Thyroid gland (tissue), 4 donors: ENCODE measurements at regions not wholly inside any gene's neighbourhood (a gene's known extent, or its start where the extent isn't known, plus 50 kb on each side); places are given as distances from the start of the nearest gene placed in this dataset.

Experiments used
- DNase-seq, 2 donors: peaks; one replicate each; pipeline ENCODE4 v3.0.0-alpha.2; 2019
- H3K27ac ChIP-seq, 3 donors: fragments of 200-600 bp; sonication (generic); 1 replicate in 2 of 3; 2 replicates in 1 of 3; pipeline ENCODE4 v1.5.1; 2016 to 2019; ENCODE audit warnings: mild to moderate bottlenecking in 1 of 3, moderate library complexity in 1 of 3
- H3K27me3 ChIP-seq: fragments of 200-600 bp; sonication (generic); one replicate; pipeline ENCODE4 v1.5.1; 2019
- H3K36me3 ChIP-seq, 2 donors: fragments of 200-600 bp; sonication (generic); one replicate each; pipeline ENCODE4 v1.5.1; 2016 to 2019
- H3K4me1 ChIP-seq, 2 donors: fragments of 200-600 bp; sonication (generic); one replicate each; pipeline ENCODE4 v1.5.1; 2017 to 2019
- H3K4me3 ChIP-seq, 3 donors: fragments of 200-600 bp; sonication (generic); replicated peaks in 1 of 3; 1 replicate in 2 of 3; 2 replicates in 1 of 3; pipeline ENCODE4 v1.5.1; 2016; ENCODE audit warnings: mild to moderate bottlenecking in 1 of 3
- H3K9me3 ChIP-seq: fragments of 200-600 bp; sonication (generic); one replicate; pipeline ENCODE4 v1.5.1; 2017
- POLR2A ChIP-seq, 2 donors: fragments of 450-650 bp; IDR thresholded peaks; one replicate each; pipeline ENCODE4 v1.6.1; 2017; ENCODE audit warnings: antibody characterized with exemption in 2 of 2, mild to moderate bottlenecking in 2 of 2, moderate library complexity in 1 of 2
- WGBS, 2 donors: methylation state at CpG; one replicate each; pipeline ENCODE4 v1.1.5; 2017; 5-methylcytosine and 5-hydroxymethylcytosine counted together
- intact Hi-C: fragments of 100-400 bp; cut with DNase I; formaldehyde crosslinking; loops from one replicate; pipeline ENCODE4 v1.15.1; 2023
- TF ChIP-seq, protein P1 (sequence below), 6 experiments: fragments of 200-600 bp in 3 of 6; fragments of 450-650 bp in 3 of 6; sonication (generic) in 3 of 6; IDR thresholded peaks; one replicate each; pipeline ENCODE4 v1.5.1; 2016 to 2019; ENCODE audit warnings: antibody characterized with exemption in 6 of 6, mild to moderate bottlenecking in 2 of 6, inconsistent platforms in 1 of 6, moderate library complexity in 1 of 6

- intact Hi-C loops: no loop called here
- DNase-seq: no peak
- Histone ChIP-seq H3K27ac (no peak overlapping the region), H3K9me3 (no peaks in the 10 kb centered on the region), H3K27me3 (no peaks in the 10 kb centered on the region), H3K4me3 (no peak overlapping the region), H3K4me1 (peaks cover 0 to 4% of the 10 kb centered on the region in 2 donors), H3K36me3 (no peaks in the 10 kb centered on the region)
- 97 to 99% methylated on average over 3 of the region's 3 CpGs for WGBS, 2 donors
- TF ChIP-seq POLR2A (IDR thresholded peaks at IDR 0.05): no peak
- TF ChIP-seq, protein P1, sequence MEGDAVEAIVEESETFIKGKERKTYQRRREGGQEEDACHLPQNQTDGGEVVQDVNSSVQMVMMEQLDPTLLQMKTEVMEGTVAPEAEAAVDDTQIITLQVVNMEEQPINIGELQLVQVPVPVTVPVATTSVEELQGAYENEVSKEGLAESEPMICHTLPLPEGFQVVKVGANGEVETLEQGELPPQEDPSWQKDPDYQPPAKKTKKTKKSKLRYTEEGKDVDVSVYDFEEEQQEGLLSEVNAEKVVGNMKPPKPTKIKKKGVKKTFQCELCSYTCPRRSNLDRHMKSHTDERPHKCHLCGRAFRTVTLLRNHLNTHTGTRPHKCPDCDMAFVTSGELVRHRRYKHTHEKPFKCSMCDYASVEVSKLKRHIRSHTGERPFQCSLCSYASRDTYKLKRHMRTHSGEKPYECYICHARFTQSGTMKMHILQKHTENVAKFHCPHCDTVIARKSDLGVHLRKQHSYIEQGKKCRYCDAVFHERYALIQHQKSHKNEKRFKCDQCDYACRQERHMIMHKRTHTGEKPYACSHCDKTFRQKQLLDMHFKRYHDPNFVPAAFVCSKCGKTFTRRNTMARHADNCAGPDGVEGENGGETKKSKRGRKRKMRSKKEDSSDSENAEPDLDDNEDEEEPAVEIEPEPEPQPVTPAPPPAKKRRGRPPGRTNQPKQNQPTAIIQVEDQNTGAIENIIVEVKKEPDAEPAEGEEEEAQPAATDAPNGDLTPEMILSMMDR (IDR thresholded peaks at IDR 0.05): no peak
Measured at GRCh38 chr6:3601570-3601969, 144.7 kb upstream of the SLC22A23 start.

DNA sequence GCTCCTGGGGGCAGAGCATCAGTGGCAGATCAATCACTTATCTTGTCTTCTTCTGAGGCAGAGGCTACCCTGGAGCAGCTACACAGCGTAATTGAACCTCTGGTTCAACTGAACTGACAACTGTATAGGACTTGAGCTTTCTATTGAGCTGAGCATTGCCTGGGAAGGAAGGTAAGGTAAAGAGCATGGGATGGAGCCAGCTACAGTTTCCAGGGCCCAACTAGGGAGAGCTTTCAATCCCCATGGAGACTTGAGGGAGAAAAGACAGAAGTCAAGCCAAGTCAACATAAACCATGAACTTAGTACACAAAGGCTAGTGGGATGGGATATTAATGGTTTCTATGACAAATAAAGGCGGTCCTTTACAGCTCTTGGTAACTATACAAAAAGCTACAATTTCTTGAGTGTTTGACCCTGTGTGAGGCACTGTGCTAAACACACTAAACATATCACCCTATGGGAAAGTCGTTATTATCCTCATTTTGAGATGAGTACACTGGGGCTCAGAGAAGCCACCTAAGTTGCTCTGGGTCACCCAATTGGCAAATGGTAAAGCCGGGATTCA is 140.7 kb upstream of the SLC22A23 start:
- Histone ChIP-seq H3K4me3 (no peak overlapping the region), H3K27ac (no peak overlapping the region), H3K36me3 (no peaks in the 10 kb centered on the region), H3K4me1 (no peaks in the 10 kb centered on the region), H3K27me3 (no peaks in the 10 kb centered on the region), H3K9me3 (no peaks in the 10 kb centered on the region)
- intact Hi-C loops: no loop called here
- TF ChIP-seq, protein P1 (IDR thresholded peaks at IDR 0.05): no peak
- TF ChIP-seq POLR2A (IDR thresholded peaks at IDR 0.05): no peak
- DNase-seq: no peak
- 95 to 96% methylated on average over 4 of the region's 4 CpGs for WGBS, 2 donors

- Histone ChIP-seq H3K9me3 (no peaks in the 10 kb centered on the region), H3K27ac (no peak overlapping the region), H3K27me3 (no peaks in the 10 kb centered on the region), H3K4me1 (no peaks in the 10 kb centered on the region), H3K4me3 (no peak overlapping the region), H3K36me3 (no peaks in the 10 kb centered on the region)
- WGBS, 2 donors: 76 to 83% methylated on average over 6 of the region's 6 CpGs
- TF ChIP-seq, protein P1 (IDR thresholded peaks at IDR 0.05): no peak
- TF ChIP-seq POLR2A (IDR thresholded peaks at IDR 0.05): no peak
- no peak for DNase-seq
- intact Hi-C loops: no loop called here
Measured at GRCh38 chr6:3596766-3597165, 139.9 kb upstream of the SLC22A23 start.

DNA sequence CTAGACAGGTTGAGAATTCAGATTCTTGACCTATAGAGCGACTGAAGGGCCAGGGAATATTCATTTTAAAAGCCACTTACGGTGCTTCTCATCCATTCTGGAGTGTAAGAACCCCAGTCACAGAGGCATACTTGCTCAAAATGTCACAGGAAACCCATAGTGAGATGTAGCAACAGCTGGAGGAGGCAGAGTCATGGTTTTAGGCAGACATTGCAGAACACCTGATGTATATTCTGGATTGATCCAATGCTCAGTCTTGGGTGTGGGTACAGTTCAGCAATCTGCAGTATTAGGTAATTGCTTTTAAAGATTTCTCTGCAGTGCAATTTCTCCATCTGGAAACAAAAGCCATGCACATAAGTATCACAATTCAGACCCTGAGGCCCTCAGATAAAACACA is 137.4 kb upstream of the SLC22A23 start:
- intact Hi-C loops: no loop called here
- WGBS, 2 donors: 82 to 90% methylated on average over 2 of the region's 2 CpGs

DNA sequence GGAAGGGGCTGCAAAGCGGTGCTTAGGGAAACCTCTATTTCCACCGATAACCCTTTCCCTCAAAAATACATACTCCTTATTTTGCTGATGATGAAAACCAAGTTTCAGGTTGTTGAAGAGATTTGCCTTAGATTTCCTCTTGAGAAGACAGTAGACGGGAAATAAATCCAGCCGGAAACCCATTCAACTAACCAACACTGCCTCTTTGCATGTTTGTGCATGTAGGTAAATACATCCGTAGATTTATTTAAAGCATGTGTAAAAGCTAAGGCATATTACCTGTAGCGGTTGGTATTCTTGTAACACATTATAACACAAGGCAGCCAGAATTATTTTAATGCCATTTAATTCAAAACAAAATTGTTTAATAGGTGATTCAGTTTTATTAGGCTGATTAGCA is 136.3 kb upstream of the SLC22A23 start:
- intact Hi-C loops: no loop called here
- Histone ChIP-seq H3K27ac (no peak overlapping the region), H3K9me3 (no peaks in the 10 kb centered on the region), H3K27me3 (no peaks in the 10 kb centered on the region), H3K4me1 (no peaks in the 10 kb centered on the region), H3K4me3 (no peak overlapping the region), H3K36me3 (no peaks in the 10 kb centered on the region)
- TF ChIP-seq, protein P1 (IDR thresholded peaks at IDR 0.05): no peak
- no peak for TF ChIP-seq POLR2A (IDR thresholded peaks at IDR 0.05)
- DNase-seq: no peak
- WGBS, 2 donors: 96 to 98% methylated on average over 6 of the region's 6 CpGs

More for the DNA sequence above, 137.4 kb upstream of the SLC22A23 start:
- Histone ChIP-seq H3K4me3 (no peak overlapping the region), H3K27ac (no peak overlapping the region), H3K4me1 (no peaks in the 10 kb centered on the region), H3K27me3 (no peaks in the 10 kb centered on the region), H3K36me3 (no peaks in the 10 kb centered on the region), H3K9me3 (no peaks in the 10 kb centered on the region)
- DNase-seq: no peak
- no peak for TF ChIP-seq POLR2A (IDR thresholded peaks at IDR 0.05)
- TF ChIP-seq, protein P1 (IDR thresholded peaks at IDR 0.05): no peak
